Psoas muscle (tissue), 7 donors: ENCODE measurements at regions not wholly inside any gene's neighbourhood (a gene's known extent, or its start where the extent isn't known, plus 50 kb on each side); places are given as distances from the start of the nearest gene placed in this dataset.
A peak's percentile ranks its signal among the peaks of the same experiment; 100 is the strongest.

Experiments
- ATAC-seq, 4 donors: fragments of 200-7000 bp; cut with Tn5 transposase; one replicate each; pipeline ENCODE4 v1.9.1; 2020; ENCODE audit warnings: moderate library complexity in 3 of 4, mild to moderate bottlenecking in 2 of 4
- DNase-seq, 2 donors: peaks; one replicate each; pipeline ENCODE4 v3.0.0-alpha.2; 2020
- H3K27ac ChIP-seq: fragments of 200-600 bp; one replicate; pipeline ENCODE4 v1.8.0; 2022
- H3K27me3 ChIP-seq, 3 donors: fragments of 200-600 bp in 1 of 3; one replicate each; pipeline versions ENCODE4 v1.6.1 to v1.8.0; 2013 to 2022; ENCODE audit warnings: low read length in 2 of 3, mild to moderate bottlenecking in 2 of 3, moderate library complexity in 1 of 3; ENCODE audit not compliant: insufficient read depth in 3 of 3
- H3K36me3 ChIP-seq, 2 donors: fragments of 200-600 bp in 1 of 2; one replicate each; pipeline versions ENCODE4 v1.6.1 to v1.8.0; 2013 to 2022; ENCODE audit warnings: low read depth in 1 of 2, mild to moderate bottlenecking in 1 of 2, moderate library complexity in 1 of 2; ENCODE audit not compliant: insufficient read depth in 1 of 2
- H3K4me1 ChIP-seq: fragments of 200-600 bp; one replicate; pipeline ENCODE4 v1.8.0; 2022
- H3K4me3 ChIP-seq: fragments of 200-600 bp; one replicate; pipeline ENCODE4 v1.8.0; 2022; ENCODE audit warnings: mild to moderate bottlenecking
- H3K9me3 ChIP-seq: fragments of 200-600 bp; one replicate; pipeline ENCODE4 v1.8.0; 2022
- WGBS, 3 donors: extraction: QIAGEN DNeasy Blood & Tissue Kit; methylation state at CpG; one replicate each; pipeline versions ENCODE4 v1.1.6 to v1.1.7; 2013; 5-methylcytosine and 5-hydroxymethylcytosine counted together
- intact Hi-C, 2 donors: fragments of 100-400 bp; cut with DNase I; formaldehyde crosslinking; loops; one replicate each; pipeline versions ENCODE4 v1.11.0 to v1.14.2; 2022
- TF ChIP-seq, protein P1 (sequence below): fragments of 200-600 bp; IDR thresholded peaks from one replicate; pipeline ENCODE4 v1.8.0; 2022; ENCODE audit warnings: antibody characterized with exemption
- donor health status: healthy with polysubstance abuse.
- donor health status: DM: no; HTN: no; CAD: no; lungs with moderate emphysema.
- donor health status: Bipolar disorder and iron deficiency.
- donor health status: healthy.
- donor health status: DM: yes; HTN: yes; CAD: no.
- donor health status: DM: no; HTN: no; CAD: no.
- donor health status: DM: yes; HTN: yes; CAD: no.

DNA sequence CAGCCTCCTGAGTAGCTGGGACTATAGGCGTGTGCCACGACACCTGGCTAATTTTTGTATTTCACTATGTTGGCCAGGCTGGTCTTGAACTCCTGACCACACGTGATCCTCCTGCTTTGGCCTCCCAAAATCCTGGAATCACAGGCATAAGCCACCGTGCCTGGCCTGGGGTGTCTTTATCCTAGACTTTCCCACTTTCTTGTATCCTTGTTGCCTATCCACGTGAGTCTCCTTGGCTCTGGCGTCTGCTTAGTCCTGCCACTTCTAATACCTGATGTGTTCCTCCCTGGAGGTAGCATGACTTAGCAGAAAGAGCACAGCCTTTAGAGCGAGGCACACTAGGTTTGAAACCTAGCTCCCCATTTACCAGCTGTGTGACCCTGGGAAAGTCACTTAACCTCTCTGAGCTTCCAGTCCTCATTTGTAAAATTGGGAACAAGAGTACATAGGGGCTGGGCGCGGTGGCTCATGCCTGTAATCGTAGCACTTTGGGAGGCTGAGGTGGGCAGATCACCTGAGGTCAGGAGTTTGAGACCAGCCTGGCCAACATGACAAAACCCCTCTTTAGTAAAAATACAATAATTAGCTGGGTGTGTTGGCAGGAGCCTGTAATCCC lies 344.6 kb downstream of the TYW1 start:
- H3K36me3 ChIP-seq, result peaks cover 11 to 58% of the 10 kb centered on the region in 2 donors
- 63 to 91% (median 72%) methylated on average over 10 of the region's 10 CpGs for WGBS, 3 donors
- H3K4me1 ChIP-seq, result peaks cover 34% of the 10 kb centered on the region
- intact Hi-C loops, result no loop called here
- H3K4me3 ChIP-seq, result peak overlapping the region; percentile 60
- TF ChIP-seq, protein P1, sequence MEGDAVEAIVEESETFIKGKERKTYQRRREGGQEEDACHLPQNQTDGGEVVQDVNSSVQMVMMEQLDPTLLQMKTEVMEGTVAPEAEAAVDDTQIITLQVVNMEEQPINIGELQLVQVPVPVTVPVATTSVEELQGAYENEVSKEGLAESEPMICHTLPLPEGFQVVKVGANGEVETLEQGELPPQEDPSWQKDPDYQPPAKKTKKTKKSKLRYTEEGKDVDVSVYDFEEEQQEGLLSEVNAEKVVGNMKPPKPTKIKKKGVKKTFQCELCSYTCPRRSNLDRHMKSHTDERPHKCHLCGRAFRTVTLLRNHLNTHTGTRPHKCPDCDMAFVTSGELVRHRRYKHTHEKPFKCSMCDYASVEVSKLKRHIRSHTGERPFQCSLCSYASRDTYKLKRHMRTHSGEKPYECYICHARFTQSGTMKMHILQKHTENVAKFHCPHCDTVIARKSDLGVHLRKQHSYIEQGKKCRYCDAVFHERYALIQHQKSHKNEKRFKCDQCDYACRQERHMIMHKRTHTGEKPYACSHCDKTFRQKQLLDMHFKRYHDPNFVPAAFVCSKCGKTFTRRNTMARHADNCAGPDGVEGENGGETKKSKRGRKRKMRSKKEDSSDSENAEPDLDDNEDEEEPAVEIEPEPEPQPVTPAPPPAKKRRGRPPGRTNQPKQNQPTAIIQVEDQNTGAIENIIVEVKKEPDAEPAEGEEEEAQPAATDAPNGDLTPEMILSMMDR, result no peak
- H3K27me3 ChIP-seq, result no peaks in the 10 kb centered on the region
- H3K27ac ChIP-seq, result peak overlapping the region; percentile 88
- no peak for ATAC-seq
- no peaks in the 10 kb centered on the region for H3K9me3 ChIP-seq
- DNase-seq, result no peak

GRCh38 chr7:67343114-67343513 lies 346.5 kb downstream of the TYW1 start:
- Histone ChIP-seq H3K27ac (peak overlapping the region; percentile 88), H3K4me1 (peaks cover 45% of the 10 kb centered on the region), H3K9me3 (no peaks in the 10 kb centered on the region), H3K4me3 (no peak overlapping the region), H3K27me3 (no peaks in the 10 kb centered on the region), H3K36me3 (peaks cover 12 to 76% of the 10 kb centered on the region in 2 donors)
- TF ChIP-seq, protein P1, result no peak
- intact Hi-C loops, result no loop called here
- DNase-seq (no peak), ATAC-seq (peak; percentile 28 to 62 (median 52))
- 30 to 31% (median 31%) methylated on average over 3 of the region's 3 CpGs for WGBS, 3 donors

- Histone ChIP-seq H3K9me3 (no peaks in the 10 kb centered on the region), H3K4me1 (peaks cover 45% of the 10 kb centered on the region), H3K27ac (peak overlapping the region; percentile 88), H3K36me3 (peaks cover 12 to 80% of the 10 kb centered on the region in 2 donors), H3K4me3 (peak overlapping the region; percentile 10), H3K27me3 (no peaks in the 10 kb centered on the region)
- peak; percentile 75 to 83 (median 81) for ATAC-seq
- TF ChIP-seq, protein P1, result no peak
- intact Hi-C loops, result no loop called here
- WGBS, 3 donors, result 24 to 43% (median 39%) methylated on average over 5 of the region's 5 CpGs
- DNase-seq, result peak; percentile 75 to 92
Observed at GRCh38 chr7:67343572-67343971, 346.9 kb downstream of the TYW1 start.

- Histone ChIP-seq H3K4me1 (peaks cover 45% of the 10 kb centered on the region), H3K4me3 (no peak overlapping the region)
Observed at GRCh38 chr7:67344481-67345193, 348.0 kb downstream of the TYW1 start.

More at GRCh38 chr7:67344481-67345193, 348.0 kb downstream of the TYW1 start:
- peaks cover 12 to 85% of the 10 kb centered on the region in 2 donors for H3K36me3 ChIP-seq
- intact Hi-C loops, result no loop called here
- no peak for ATAC-seq
- H3K27ac ChIP-seq, result peak overlapping the region; percentile 88
- TF ChIP-seq, protein P1, result no peak
- no peaks in the 10 kb centered on the region for H3K9me3 ChIP-seq
- no peaks in the 10 kb centered on the region for H3K27me3 ChIP-seq
- 89 to 95% (median 93%) methylated on average over 3 of the region's 3 CpGs for WGBS, 3 donors
- DNase-seq, result no peak
